Upper lobe of left lung (tissue), 6 donors: ENCODE measurements at regions not wholly inside any gene's neighbourhood (a gene's known extent, or its start where the extent isn't known, plus 50 kb on each side); places are given as distances from the start of the nearest gene placed in this dataset.
"Not testable (repeated sequence)": the region's sequence is repeated elsewhere in the genome, so short reads cannot be mapped to it uniquely, and the experiment has no call there.

ENCODE experiments used
- ATAC-seq, 2 donors: fragments of 200-7000 bp; cut with Tn5 transposase; one replicate each; pipeline ENCODE4 v1.9.1; 2022; ENCODE audit warnings: mild to moderate bottlenecking in 2 of 2, moderate library complexity in 2 of 2; ENCODE audit not compliant: low FRiP score in 2 of 2
- DNase-seq, 2 donors: peaks; one replicate each; pipeline ENCODE4 v3.0.0-alpha.2; 2019 to 2020
- H3K27ac ChIP-seq, 4 donors: fragments of 200-600 bp; sonication (generic); one replicate each; pipeline ENCODE4 v1.5.1; 2016 to 2019
- H3K27me3 ChIP-seq, 4 donors: fragments of 200-600 bp; sonication (generic); one replicate each; pipeline ENCODE4 v1.5.1; 2017 to 2019
- H3K36me3 ChIP-seq, 4 donors: fragments of 200-600 bp; sonication (generic); one replicate each; pipeline ENCODE4 v1.5.1; 2016 to 2019
- H3K4me1 ChIP-seq, 4 donors: fragments of 200-600 bp; sonication (generic); one replicate each; pipeline ENCODE4 v1.5.1; 2018 to 2019
- H3K4me3 ChIP-seq, 4 donors: fragments of 200-600 bp; sonication (generic); one replicate each; pipeline ENCODE4 v1.5.1; 2017 to 2019; ENCODE audit warnings: mild to moderate bottlenecking in 2 of 4, moderate library complexity in 1 of 4
- H3K9me3 ChIP-seq, 4 donors: fragments of 200-600 bp; sonication (generic); one replicate each; pipeline ENCODE4 v1.5.1; 2018 to 2019
- EP300 ChIP-seq, 4 donors: sonication (generic); formaldehyde crosslinking; IDR thresholded peaks; one replicate each; pipeline ENCODE4 v1.5.1; 2017; ENCODE audit warnings: antibody characterized with exemption in 4 of 4, control low read depth in 2 of 4
- POLR2A ChIP-seq, 4 donors: fragments of 450-650 bp; IDR thresholded peaks; one replicate each; pipeline ENCODE4 v1.5.1; 2016 to 2017; ENCODE audit warnings: antibody characterized with exemption in 4 of 4, mild to moderate bottlenecking in 2 of 4
- POLR2AphosphoS5 ChIP-seq, 2 donors: sonication (generic); formaldehyde crosslinking; IDR thresholded peaks; one replicate each; pipeline ENCODE4 v1.5.1; 2017; ENCODE audit warnings: antibody characterized with exemption in 2 of 2
- WGBS, 2 donors: methylation state at CpG; one replicate each; pipeline ENCODE4 v1.1.5; 2017 to 2018; 5-methylcytosine and 5-hydroxymethylcytosine counted together
- TF ChIP-seq, protein P1 (sequence below), 6 experiments: fragments of 450-650 bp in 4 of 6; fragments of 200-600 bp in 2 of 6; sonication (generic) in 2 of 6; IDR thresholded peaks; one replicate each; pipeline ENCODE4 v1.5.1; 2016 to 2019; ENCODE audit warnings: antibody characterized with exemption in 6 of 6
- donor health status: DM: no; HTN: no; CAD: no; lungs with moderate emphysema.
- donor health status: DM: no; HTN: yes; CAD: no; lungs with severe emphysema.

DNA sequence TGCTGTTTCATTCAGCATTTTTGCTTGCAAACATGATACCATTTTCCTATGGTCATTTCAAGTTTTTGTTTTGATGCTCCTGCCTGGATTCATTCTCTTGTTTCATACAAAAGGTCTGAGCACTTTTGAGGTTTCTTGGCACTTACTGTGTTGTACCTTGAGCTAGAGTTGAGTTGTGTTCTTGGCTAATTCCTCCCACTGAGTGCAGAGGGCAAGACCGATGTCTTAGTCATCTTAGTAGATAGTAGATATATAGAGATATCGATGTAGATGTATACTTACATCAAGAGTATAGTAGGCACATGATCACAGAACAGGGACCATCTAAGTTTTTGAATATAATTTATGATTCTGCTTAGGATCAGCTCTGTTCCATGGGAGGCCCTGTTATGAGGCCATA is 366.6 kb downstream of the OSTF1 start:
- no peak for DNase-seq
- 93 to 100% methylated on average over 2 of the region's 2 CpGs for WGBS, 2 donors
- TF ChIP-seq, protein P1, sequence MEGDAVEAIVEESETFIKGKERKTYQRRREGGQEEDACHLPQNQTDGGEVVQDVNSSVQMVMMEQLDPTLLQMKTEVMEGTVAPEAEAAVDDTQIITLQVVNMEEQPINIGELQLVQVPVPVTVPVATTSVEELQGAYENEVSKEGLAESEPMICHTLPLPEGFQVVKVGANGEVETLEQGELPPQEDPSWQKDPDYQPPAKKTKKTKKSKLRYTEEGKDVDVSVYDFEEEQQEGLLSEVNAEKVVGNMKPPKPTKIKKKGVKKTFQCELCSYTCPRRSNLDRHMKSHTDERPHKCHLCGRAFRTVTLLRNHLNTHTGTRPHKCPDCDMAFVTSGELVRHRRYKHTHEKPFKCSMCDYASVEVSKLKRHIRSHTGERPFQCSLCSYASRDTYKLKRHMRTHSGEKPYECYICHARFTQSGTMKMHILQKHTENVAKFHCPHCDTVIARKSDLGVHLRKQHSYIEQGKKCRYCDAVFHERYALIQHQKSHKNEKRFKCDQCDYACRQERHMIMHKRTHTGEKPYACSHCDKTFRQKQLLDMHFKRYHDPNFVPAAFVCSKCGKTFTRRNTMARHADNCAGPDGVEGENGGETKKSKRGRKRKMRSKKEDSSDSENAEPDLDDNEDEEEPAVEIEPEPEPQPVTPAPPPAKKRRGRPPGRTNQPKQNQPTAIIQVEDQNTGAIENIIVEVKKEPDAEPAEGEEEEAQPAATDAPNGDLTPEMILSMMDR (IDR thresholded peaks at IDR 0.05): no peak
- TF ChIP-seq POLR2AphosphoS5 (IDR thresholded peaks at IDR 0.05) (no peak), POLR2A (IDR thresholded peaks at IDR 0.05) (no peak), EP300 (IDR thresholded peaks at IDR 0.05) (no peak)
- no peak for ATAC-seq
- Histone ChIP-seq H3K9me3 (no peaks in the 10 kb centered on the region), H3K36me3 (no peaks in the 10 kb centered on the region), H3K27me3 (no peaks in the 10 kb centered on the region), H3K27ac (no peak overlapping the region), H3K4me3 (no peak overlapping the region), H3K4me1 (peaks cover 5 to 26% (median 11%) of the 10 kb centered on the region in 4 donors)

DNA sequence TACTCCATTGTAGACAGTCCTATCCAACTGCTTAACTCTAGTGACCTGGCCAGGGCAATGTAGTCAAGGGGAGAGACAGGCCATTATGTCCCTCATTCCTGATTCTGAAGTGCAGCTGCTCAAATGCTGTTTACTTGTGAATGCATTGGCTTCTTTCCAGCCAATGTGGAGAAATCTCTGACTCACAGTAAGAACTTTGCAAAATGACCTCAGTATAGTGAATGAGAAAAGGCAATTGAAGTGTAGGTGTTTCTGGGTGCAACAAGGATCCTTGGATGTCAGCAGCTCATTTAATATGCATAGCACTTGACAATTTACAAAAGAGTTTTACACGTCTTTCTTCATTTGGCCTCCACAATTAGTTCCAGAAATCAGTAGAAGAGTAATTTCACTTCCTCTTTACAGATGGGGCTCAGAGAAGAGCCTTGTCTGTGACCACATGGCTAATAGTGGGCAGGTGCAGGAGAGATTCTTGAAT is 367.2 kb downstream of the OSTF1 start:
- Histone ChIP-seq H3K9me3 (no peaks in the 10 kb centered on the region), H3K27me3 (no peaks in the 10 kb centered on the region), H3K36me3 (no peaks in the 10 kb centered on the region), H3K4me1 (peaks cover 5 to 26% (median 10%) of the 10 kb centered on the region in 4 donors), H3K27ac (no peak overlapping the region), H3K4me3 (no peak overlapping the region)
- TF ChIP-seq EP300 (IDR thresholded peaks at IDR 0.05) (peak in 1 of 4 donors; percentile 77), POLR2A (IDR thresholded peaks at IDR 0.05) (no peak), POLR2AphosphoS5 (IDR thresholded peaks at IDR 0.05) (peak; percentile 39 to 52)
- WGBS, 2 donors: 16 to 38% methylated on average over 1 of the region's 1 CpG
- ATAC-seq (peak; percentile 58 to 75), DNase-seq (peak in 1 of 2 donors; percentile 65)

DNA sequence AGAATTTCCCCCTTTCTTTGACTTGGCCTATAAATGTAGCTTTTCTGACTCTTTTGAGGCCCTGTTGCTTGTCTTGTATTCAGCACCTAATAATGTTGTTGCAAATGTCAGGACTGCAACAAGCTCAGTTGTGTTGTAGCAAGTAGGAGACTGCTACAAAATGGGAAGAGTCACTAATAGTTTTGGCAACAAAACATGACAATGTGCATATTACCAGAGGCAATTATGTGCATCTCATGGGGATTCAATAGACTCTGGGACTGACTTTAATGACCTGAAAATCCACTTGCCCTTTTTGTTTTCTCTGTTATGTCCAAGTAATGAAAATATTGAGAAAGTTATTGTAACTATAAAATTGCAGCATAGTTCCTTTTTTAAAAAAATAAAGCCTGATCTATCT is 368.4 kb downstream of the OSTF1 start:
- no peak for DNase-seq
- peaks cover 5 to 16% (median 6%) of the 10 kb centered on the region in 4 donors for H3K4me1 ChIP-seq
- TF ChIP-seq EP300 (IDR thresholded peaks at IDR 0.05) (no peak), POLR2AphosphoS5 (IDR thresholded peaks at IDR 0.05) (no peak)
- TF ChIP-seq, protein P1 (IDR thresholded peaks at IDR 0.05): no peak
- no peaks in the 10 kb centered on the region for H3K9me3 ChIP-seq
- no peaks in the 10 kb centered on the region for H3K36me3 ChIP-seq
- no peak for ATAC-seq
- H3K27me3 ChIP-seq: no peaks in the 10 kb centered on the region
- H3K4me3 ChIP-seq: no peak overlapping the region
- peak overlapping the region in 1 of 4 donors; percentile 27 for H3K27ac ChIP-seq

DNA sequence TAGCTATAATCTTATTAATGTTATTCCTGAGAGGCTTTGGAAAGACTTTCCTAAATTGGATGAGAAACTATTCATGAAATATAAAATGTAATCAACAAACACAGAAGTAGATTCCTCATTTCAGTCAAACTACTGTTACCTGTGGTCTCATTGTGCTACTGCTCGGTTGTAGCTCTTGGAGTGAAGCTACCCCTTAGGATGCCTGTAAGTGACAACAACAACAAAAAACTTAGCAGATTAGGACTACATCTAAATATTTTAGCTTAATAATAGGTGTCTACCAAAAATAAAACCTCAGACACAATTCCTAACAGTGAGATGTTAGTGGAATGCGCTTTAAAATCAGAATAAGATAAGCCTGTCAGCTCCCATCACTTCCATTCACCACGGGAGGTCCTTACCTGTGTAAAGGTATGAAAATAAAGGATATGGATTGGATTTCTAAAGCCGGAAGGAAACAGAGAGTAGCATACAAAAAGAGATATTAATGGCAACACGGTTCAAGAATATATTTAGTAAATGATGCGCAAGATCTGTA is 369.2 kb downstream of the OSTF1 start:
- no peaks in the 10 kb centered on the region for H3K36me3 ChIP-seq
- DNase-seq: no peak
- 77 to 83% methylated on average over 6 of the region's 6 CpGs for WGBS, 2 donors
- TF ChIP-seq POLR2AphosphoS5 (IDR thresholded peaks at IDR 0.05) (no peak), EP300 (IDR thresholded peaks at IDR 0.05) (no peak), POLR2A (IDR thresholded peaks at IDR 0.05) (no peak)
- TF ChIP-seq, protein P1 (IDR thresholded peaks at IDR 0.05): no peak
- no peaks in the 10 kb centered on the region for H3K9me3 ChIP-seq
- no peak for ATAC-seq
- H3K27me3 ChIP-seq: no peaks in the 10 kb centered on the region
- H3K4me1 ChIP-seq: peaks cover 0 to 13% (median 4%) of the 10 kb centered on the region in 4 donors
- no peak overlapping the region for H3K27ac ChIP-seq
- H3K4me3 ChIP-seq: no peak overlapping the region

DNA sequence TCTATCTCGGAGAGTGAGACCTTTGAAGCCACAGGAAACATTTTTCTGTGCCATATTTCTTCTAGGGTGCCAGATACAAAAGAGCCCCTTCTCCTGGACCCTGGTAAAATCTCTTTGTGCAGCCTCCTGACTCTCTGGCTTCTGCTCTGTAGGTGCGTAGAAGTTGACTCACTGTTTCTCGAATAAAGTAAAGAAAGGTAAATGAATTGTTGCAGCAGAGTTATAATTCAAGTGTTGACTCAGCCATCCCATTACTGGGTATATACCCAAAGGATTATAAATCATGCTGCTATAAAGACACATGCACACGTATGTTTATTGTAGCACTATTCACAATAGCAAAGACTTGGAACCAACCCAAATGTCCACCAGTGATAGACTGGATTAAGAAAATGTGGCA is 371.0 kb downstream of the OSTF1 start:
- not testable (repeated sequence) for ATAC-seq, H3K27ac ChIP-seq, H3K4me3 ChIP-seq, H3K27me3 ChIP-seq, H3K36me3 ChIP-seq, DNase-seq, H3K4me1 ChIP-seq, H3K9me3 ChIP-seq
- 71 to 90% methylated on average over 4 of the region's 4 CpGs for WGBS, 2 donors

DNA sequence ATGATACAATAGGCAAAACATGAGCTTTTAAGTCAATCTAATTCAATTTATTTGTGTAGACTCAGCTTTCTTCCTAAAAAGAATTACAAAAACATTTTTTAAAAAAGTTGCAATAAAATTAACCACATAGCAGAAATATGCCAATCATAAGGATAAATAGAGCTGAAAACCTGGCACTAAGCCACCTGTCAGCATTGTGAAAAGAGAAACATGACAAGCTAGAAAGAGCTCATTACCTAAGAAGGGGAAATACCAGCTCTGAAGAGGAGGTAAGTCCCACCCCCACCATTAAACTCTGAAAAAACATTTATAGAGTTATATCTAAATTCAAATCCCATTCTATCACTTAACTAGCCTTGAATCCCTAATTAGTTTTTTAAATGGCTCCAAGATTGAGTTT is 372.9 kb downstream of the OSTF1 start:
- H3K4me1 ChIP-seq: peaks cover 0 to 5% (median 2%) of the 10 kb centered on the region in 4 donors
- no peak for DNase-seq
- ATAC-seq: no peak
- TF ChIP-seq POLR2A (IDR thresholded peaks at IDR 0.05): no peak
- no peak for TF ChIP-seq EP300 (IDR thresholded peaks at IDR 0.05)
- TF ChIP-seq POLR2AphosphoS5 (IDR thresholded peaks at IDR 0.05): no peak
- TF ChIP-seq, protein P1 (IDR thresholded peaks at IDR 0.05): no peak
- H3K27ac ChIP-seq: no peak overlapping the region
- H3K27me3 ChIP-seq: no peaks in the 10 kb centered on the region
- no peaks in the 10 kb centered on the region for H3K9me3 ChIP-seq
- H3K4me3 ChIP-seq: no peak overlapping the region
- H3K36me3 ChIP-seq: no peaks in the 10 kb centered on the region
